ENCODE measurements at regions not wholly inside any gene's neighbourhood (a gene's known extent, or its start where the extent isn't known, plus 50 kb on each side); places are given as distances from the start of the nearest gene placed in this dataset.
"Not testable (repeated sequence)": the region's sequence is repeated elsewhere in the genome, so short reads cannot be mapped to it uniquely, and the experiment has no call there.

DNA sequence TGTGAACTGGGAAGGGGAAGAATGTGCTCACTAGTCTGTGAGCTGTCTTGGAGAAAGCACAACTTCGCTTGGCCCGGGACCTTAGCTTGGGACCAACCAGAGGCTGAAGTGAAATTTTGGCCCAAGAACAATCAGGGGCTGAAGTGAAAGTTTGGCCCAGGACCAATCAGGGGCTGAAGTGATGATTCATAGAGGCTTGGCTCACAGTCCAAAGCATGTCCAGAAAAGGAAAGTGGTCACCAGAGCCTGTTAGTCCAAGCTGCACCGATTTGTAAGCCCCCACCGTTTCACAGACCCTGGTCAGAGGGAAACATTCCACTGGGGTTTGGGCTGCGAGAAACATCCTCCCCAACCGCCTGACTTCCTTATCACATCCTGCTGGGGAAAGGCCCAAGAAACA is 763.3 kb downstream of the SPATA31A7 start:
- intact Hi-C loops (cut with DNase I); DNase-seq (ENCODE audit: low spot score): not testable (repeated sequence)

DNA sequence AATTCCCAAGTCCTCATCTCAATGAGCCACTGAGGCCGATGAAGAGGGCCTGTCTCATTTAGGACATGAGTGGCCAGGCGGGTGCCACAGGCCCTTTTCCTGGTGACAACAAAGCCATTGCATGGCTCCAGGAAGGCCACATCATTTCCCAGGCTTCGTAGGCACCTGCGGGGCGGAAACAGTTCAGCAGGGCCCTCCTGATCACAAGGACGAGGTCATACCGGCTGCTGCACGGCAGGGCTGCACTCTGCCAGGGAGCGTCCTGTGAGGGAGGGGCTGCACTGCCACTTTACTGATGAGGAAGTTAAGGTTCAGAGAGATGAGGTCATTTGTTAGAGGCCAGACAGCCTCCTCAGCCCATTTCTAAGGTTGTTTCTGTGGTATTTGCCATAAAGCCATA is 781.8 kb downstream of the SPATA31A7 start:
- DNase-seq (ENCODE audit: low spot score); intact Hi-C loops (cut with DNase I): not testable (repeated sequence)

DNA sequence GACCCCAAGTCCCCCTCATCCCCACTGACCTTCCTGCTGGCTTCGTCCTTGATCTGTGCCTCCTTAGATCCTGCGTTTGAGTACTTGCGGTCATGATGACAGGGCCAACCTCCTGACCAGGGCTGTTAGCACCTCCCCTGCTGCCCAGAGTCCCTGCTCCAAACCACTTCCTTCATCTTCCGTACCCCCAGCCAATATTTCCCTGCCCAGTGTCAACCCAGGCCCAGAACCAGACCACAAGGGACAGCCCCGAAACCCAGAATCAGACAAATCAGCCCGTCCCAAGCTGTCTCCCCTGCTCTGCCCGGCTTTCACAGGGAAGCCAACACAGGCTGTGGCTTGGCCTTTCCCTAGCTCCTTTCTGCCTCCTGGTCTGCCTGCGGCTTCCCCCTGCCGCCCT is 784.7 kb downstream of the SPATA31A7 start:
- intact Hi-C loops (cut with DNase I); DNase-seq (ENCODE audit: low spot score): not testable (repeated sequence)

DNA sequence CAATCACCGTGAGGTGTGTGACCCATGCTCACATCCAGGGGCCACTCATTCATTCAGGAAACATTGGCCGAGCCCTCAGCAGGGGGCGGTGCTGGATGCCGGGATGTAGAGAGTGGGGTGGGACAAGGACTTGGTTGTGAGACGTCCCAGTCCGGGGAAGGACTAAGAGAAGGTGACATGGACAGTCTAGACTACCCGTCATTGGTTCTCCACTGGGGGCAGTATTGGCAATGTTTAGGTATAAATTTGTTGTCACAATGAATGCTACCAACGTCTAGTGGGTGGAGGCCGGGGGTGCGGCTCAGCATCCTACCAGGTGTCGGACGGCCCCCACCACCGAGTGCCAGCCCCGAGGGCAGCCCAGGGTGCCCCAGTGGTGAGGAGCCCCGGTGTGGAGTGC is 786.5 kb downstream of the SPATA31A7 start:
- DNase-seq (ENCODE audit: low spot score); intact Hi-C loops (cut with DNase I): not testable (repeated sequence)

DNA sequence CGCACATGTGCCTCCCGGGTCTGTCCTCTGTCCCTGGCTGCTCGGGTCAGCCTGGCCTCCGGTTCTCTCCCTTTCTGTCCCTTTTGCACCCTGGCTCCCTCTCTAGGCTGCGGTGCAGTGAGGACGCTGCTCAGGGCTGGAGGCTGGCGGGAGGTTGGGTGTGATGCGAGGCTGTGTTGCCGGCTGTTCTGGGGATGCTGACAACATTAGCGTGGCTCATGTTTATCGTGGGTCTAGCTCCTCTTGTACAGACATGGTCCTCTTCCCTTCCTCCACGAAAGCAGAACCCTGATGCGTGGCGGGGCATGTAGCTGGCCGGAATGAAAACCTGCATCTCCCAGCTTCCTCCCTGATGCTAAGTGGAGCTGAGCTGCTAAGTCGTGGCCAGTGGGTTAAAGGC is 792.9 kb downstream of the SPATA31A7 start:
- not testable (repeated sequence) for DNase-seq (ENCODE audit: low spot score)

DNA sequence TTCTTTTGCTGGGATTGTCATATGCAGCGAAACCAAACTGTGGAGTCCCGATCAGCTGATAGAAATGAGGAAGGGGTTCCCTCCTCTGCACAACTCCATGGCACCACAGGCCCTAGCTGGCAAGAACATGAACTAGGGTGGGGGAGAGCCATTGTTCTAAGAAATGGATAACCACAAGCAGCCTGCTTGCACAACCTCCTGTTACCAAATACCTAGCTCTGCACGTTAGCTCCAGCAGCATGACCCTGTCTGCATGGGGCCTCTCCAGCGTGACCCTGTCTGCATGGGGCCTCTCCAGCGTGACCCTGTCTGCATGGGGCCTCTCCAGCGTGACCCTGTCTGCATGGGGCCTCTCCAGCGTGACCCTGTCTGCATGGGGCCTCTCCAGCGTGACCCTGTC is 793.6 kb downstream of the SPATA31A7 start:
- DNase-seq (ENCODE audit: low spot score); intact Hi-C loops (cut with DNase I): not testable (repeated sequence)

More for the DNA sequence above, 792.9 kb downstream of the SPATA31A7 start:
- intact Hi-C loops (cut with DNase I): not testable (repeated sequence)

DNA sequence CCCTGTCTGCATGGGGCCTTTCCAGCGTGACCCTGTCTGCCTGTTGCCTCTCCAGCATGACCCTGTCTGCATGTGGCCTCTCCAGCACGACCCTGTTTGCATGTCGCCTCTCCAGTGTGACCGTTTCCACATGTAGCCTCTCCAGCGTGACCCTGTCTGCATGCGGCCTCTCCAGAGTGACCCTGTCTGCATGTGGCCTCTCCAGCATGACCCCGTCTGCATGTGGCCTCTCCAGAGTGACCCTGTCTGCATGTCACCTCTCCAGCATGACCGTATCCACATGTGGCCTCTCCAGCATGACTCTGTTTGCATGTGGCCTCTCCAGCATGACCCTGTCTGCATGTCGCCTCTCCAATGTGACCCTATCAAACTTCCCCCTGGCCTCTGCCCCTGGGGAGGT is 794.1 kb downstream of the SPATA31A7 start:
- peak; percentile 53 for DNase-seq (ENCODE audit: low spot score)
- intact Hi-C loops (cut with DNase I): not testable (repeated sequence)

DNA sequence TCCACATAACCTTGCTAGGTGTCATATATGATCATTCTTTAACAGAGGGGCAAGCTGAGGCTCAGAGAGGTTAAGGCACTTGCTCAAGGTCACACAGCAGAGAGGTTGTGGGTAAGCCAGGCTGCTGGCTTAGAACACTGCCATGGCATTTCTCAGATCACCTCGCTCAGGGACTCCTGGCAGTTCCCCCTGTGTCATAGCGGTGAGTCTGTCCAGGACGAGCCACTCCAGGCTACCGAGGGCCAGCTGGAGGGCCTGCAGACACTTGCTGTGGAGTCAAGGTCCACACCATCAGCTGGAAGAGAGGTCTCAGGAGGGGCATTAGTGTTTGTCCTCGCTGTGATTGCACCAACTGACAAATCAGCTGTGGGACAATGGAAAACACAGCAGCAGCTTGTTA is 794.7 kb downstream of the SPATA31A7 start:
- intact Hi-C loops (cut with DNase I); DNase-seq (ENCODE audit: low spot score): not testable (repeated sequence)

DNA sequence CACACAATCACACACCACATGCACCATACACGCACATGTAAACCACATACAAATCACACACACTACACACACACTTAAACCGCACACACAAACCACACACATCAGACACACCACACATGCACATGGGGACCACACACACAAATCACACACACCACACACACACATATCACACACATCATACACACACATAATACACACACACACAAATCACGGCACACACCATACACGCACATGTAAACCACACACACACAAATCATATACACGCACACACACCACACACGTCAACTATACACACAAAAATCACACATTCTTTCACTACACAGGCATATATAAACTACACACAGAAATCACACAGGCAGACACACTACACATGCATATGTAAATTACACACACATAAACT is 802.3 kb downstream of the SPATA31A7 start:
- DNase-seq (ENCODE audit: low spot score); intact Hi-C loops (cut with DNase I): not testable (repeated sequence)

DNA sequence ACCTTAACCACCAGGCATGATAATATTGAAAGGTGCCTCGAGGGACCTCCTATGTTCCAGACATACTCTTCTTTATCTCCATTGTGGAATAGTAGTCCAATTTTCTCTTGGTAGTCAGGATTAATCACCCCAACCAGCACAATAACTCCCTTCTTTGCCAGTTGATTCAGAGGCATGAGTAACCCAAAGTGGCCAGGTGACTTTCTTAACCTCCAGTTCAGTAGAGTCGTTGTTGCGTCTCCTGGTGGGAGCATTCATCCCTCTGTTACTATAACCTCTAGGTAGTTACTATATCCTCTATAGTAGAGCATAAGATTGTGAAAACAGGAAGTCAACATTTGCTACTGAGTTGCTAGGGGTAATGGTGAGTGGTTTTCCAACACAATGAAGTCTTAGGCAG is 842.6 kb downstream of the SPATA31A7 start:
- DNase-seq (ENCODE audit: low spot score); intact Hi-C loops (cut with DNase I): not testable (repeated sequence)

DNA sequence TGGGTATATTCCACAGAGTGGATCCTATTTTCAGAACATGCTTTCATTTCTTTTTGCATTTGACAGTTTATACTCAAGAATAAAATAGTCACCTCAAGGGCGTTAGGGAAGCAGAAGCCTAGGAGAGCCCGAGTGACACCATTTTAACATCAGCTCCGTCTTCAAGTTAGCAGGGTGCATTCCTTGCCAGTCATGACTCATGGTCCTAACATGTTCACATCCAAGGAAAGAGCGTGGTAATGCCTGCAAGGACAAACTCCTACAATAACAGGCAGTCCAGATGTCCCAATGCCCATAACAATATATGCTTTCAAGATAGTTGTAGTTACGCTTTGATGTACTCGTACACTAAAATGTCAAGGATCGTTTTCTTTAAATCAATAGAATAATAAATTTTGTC is 848.4 kb downstream of the SPATA31A7 start:
- intact Hi-C loops (cut with DNase I): not testable (repeated sequence)

DNA sequence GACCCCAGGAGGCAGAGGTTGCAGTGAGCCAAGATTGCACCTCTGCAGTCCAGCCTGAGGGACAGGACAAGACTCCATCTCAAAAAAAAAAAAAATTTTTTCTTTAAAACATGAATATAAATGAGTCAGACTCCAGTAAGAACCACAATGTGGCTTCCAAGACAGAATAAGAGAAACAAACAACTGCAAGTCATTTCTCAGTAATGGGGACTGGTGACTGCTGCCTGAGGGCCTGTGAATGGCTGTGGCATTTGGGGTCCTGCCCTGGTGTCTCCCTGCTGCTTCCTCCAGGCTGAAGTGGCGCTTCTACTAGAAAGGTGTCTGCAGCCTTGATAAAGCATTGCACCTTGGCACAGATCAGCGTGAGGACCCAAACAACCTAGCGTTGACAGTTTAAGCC is 868.3 kb downstream of the SPATA31A7 start:
- intact Hi-C loops (cut with DNase I); DNase-seq (ENCODE audit: low spot score): not testable (repeated sequence)

More for the DNA sequence above, 848.4 kb downstream of the SPATA31A7 start:
- DNase-seq (ENCODE audit: low spot score): not testable (repeated sequence)

DNA sequence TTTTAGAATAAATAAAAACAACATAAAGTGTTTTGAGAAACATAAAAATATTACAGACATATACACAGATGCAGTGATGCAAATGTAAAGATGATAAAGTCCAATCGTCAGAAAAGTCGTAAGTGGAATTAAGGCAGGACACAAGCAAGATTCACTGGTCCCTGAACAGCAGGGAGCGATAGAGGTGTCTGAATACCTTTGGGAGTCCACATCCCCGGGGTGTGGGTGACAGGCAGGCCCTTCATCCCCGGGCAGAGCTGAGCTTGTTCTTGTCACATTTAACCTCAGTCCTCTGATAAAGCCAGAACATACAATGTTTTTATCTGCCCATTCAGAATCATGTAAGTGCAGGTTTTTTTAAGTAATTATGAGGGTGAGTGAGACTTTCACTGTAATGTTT is 881.2 kb downstream of the SPATA31A7 start:
- intact Hi-C loops (cut with DNase I): not testable (repeated sequence)

DNA sequence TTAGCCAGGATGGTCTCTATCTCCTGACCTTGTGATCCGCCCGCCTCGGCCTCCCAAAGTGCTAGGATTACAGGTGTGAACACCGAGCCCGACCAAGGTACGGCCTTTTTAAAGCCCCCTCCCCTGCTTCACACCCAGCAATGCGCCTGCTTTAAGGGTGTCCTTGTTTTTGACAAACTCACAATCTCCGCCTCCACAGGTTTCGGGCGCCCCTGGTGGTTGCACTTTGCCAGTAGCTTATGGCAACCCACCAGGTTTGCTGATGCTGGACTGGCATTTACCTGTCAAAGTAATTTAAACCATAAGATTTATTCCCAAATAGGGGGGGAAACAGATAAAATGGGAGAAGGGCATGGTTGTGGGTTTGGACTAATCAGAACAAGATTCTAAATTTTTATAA is 883.6 kb downstream of the SPATA31A7 start:
- intact Hi-C loops (cut with DNase I); DNase-seq (ENCODE audit: low spot score): not testable (repeated sequence)

More for the DNA sequence above, 881.2 kb downstream of the SPATA31A7 start:
- not testable (repeated sequence) for DNase-seq (ENCODE audit: low spot score)

DNA sequence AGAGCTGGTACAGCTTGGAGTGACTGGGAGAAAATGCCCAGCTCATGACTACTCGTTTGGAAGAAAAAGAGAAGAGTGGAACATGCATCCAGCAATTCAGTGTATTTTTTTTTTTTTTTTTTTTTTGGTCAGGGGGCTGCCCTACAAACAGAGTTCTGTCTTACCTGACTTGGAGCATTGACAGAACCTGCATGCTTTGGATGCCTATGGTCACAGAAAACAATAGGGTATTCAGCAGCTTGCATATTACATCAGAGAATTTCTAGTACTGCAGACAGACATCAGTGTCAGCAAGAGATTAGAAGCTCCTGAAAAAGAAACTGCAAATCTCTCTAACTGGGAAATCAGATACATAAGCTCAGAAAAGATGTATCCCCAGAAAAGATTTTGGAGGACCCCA is 894.4 kb downstream of the SPATA31A7 start:
- DNase-seq (ENCODE audit: low spot score); intact Hi-C loops (cut with DNase I): not testable (repeated sequence)

DNA sequence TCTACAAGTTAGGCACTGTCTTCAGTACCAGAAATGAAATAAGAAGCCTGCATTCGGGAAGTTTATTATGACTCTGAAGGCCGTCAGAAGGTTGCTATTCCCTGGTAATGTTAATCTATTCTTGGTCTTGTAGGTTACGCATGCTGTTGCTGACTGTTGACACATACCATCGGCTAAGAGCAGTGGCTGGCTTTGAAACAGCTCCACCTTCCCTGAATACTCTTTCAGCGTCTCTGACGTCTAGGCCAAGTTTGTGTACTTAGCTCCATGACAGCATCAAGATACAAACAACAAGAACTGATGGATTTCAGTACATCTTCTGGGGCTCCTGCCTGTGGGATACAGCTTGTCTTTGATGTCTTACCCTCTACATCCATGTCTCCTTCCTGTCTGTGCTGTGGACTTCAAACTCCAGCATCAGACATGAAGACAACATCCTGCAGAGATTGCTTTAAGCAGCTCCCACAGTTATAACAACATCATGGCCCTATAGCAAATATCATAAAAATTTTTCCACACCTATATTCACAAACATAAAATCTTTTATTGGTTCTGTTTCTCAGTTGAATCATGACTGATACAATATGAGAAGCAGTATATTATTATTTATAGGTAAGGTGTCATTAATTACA is 906.0 kb downstream of the SPATA31A7 start:
- intact Hi-C loops (cut with DNase I); DNase-seq (ENCODE audit: low spot score): not testable (repeated sequence)

DNA sequence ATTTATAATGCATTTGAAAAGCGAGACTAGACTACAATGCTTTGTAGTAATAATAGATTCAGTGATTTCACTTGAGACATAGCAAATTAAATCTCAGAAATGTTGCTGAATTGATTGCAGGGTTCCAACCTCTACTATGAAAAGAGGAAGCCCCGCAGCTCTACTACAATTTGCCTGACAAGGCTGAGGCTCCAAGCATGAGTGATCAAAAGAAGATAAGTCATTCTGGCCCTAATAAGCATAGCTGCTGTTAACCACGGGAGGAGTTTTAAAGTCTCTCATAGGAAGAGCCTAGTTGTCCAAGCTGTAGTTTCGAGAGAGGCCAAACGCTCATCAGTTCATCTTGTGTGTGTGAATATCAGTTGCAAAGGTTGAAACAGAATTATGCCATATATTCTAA is 920.6 kb downstream of the SPATA31A7 start:
- DNase-seq (ENCODE audit: low spot score); intact Hi-C loops (cut with DNase I): not testable (repeated sequence)

DNA sequence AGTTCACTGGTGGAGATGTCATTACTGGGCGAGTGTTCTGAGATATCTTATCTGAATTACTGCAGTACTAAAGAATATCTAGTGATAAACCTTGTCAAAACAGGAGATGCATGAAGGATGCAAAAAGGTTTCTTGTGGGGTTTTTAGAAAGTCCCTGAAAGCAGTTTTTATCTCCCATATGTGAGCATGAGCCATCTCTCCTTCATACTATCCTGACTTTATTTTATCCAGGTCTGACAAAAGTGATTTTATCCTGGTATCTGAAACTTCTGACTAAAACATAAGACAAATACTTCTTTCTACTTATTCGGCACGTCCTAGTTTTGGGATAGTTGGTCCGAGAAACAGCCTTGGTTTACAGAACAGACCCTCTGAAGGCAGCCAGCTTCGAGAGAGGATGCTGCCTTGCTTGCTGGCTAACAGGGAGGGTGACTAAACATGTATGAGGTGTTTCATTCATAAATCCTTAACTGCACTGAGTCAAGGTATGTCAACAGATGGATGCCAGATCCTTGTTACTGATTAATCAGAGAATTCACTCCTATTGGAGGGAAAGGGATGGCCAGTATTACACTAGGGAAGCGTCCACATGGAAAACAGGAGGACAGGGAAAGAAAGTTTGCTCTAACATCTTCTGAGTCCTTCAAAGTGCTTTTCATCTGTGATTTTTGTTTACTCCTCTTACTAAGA is 927.3 kb downstream of the SPATA31A7 start:
- DNase-seq (ENCODE audit: low spot score); intact Hi-C loops (cut with DNase I): not testable (repeated sequence)

DNA sequence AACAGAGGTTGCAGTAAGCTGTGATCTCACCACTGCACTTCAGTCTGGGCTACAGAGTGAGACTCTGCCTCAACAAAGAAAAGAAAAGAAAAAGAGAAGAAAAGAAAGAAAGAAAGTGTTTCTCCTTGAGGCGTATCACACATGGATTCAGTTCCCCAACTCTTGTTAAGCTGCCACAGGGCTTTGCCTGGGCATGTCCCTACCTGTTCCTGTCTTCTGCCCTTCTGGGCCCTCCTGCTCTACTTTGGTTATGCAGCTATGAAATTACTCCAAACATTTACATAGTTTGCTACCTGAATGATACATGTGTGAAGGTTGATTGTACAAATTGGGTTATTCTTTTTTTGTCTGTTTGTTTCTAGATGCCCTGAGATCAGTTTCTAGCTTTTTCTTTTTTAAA is 929.8 kb downstream of the SPATA31A7 start:
- DNase-seq (ENCODE audit: low spot score); intact Hi-C loops (cut with DNase I): not testable (repeated sequence)

Measured in posterior vena cava (tissue), 2 donors.